GM18867 (cell line): ENCODE measurements at regions not wholly inside any gene's neighbourhood (a gene's known extent, or its start where the extent isn't known, plus 50 kb on each side); places are given as distances from the start of the nearest gene placed in this dataset.
"Not testable (repeated sequence)": the region's sequence is repeated elsewhere in the genome, so short reads cannot be mapped to it uniquely, and the experiment has no call there.

ENCODE experiments used
- ATAC-seq: cut with Tn5 transposase; IDR thresholded peaks from one replicate; pipeline ENCODE4 v1.9.1; 2021; ENCODE audit warnings: mild to moderate bottlenecking, moderate library complexity; ENCODE audit not compliant: unreplicated experiment

DNA sequence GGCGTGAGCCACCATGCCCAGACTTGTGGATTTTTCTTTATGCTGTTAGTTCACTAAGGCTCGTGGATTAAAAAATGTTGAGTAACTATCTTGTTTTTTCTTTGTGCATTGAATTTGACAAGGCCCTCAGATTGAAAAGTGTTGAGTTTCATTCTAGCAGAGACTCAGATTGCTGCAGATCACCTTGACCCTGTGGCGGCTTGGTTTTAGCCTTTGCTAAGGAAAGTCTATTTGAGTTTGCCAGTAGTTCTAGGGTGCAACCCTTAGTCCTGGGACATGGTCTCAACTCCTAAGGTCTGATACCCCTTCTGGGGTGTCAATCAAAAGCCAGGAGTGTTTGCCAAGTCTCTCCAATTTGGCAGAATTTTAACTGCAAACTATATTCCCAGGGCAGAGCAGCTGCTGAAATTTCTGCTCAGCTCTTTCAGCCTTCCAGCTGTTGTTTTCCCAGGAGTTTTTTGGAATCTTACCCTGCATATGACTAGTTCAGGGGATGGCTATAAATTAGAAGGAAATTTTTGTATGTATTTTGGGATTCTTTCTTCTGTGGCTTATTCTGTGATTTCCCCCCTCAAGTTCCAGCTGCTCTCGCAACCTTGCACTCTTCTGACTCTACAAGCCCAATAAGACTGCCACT, 84.3 kb upstream of the HAND1 start:
- ATAC-seq, result no peak

DNA sequence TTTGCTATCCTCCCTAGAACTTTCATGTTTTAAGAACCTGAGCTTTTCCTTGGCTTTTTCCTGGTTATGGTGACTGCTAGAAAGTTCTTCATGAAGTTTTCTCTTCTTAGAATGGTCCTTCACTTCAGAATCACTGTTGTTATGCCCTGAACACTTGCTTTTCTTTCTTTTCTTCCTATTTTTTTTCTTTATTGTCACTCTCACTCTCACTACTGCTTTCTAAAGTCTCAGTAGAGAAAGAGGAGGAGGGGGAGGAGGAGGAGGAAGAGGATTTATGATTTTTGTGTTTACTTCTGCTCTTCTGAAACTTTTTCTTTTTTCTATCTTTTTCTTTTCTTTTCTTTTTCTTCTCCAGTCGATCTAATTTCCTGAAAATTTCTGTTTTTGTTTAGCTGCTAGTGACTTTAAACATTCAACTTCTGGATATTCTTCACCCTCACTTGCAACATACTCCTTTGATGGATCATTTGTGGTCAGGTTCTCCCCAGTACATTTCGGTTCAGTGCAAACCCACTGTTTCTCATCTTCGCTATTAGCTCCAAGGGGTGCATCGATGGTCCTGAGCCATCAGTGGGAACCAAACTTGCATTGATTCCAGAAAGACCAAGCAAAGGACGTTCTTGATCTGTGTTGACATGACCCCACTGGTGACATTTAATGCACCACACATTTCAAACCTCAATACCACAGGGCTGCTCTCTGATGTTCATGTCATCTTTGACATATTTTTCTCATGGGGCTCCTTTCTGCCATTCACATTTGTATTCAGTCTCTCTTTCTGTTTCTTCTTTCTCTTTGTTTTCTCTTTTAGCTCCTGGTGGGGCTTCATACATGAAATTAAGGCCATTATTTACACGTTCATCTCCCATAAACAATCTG, 81.6 kb upstream of the HAND1 start:
- peak; percentile 80 for ATAC-seq

DNA sequence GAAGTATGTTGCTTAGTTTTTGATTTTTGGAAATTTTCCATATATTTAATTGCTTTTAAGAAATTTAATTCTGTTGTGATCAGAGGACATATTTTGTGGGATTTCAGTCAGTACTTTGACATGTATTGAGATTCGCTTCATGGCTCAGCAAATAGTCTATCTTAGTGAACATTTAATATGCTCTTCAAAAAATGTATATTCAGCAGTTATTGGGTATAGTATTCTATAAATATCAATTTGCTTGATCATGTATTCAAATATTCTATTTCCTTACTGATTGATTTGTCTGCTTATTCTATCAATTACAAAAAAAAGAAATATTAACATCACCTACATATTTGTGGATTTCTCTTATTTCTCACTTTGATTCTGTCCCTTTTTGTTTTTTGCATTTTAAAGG, 79.5 kb upstream of the HAND1 start:
- ATAC-seq, result no peak

DNA sequence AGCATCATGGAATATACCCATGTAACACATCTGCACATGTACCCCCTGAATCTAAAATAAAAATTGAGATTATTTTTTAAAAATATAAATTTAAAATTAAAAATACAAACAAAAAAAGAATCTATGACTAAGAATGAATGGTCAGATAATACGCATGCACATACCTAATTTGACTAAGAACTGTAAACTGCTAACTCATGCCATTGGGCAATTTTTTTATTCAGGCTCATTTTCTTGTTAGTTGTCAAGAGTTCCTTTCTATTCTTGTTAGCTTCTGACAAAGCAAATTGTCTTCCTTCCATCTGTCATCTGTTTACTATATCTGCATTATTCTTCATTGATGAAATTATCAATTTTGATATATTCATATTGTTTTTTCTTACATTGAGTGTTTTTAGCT, 69.5 kb upstream of the HAND1 start:
- no peak for ATAC-seq

DNA sequence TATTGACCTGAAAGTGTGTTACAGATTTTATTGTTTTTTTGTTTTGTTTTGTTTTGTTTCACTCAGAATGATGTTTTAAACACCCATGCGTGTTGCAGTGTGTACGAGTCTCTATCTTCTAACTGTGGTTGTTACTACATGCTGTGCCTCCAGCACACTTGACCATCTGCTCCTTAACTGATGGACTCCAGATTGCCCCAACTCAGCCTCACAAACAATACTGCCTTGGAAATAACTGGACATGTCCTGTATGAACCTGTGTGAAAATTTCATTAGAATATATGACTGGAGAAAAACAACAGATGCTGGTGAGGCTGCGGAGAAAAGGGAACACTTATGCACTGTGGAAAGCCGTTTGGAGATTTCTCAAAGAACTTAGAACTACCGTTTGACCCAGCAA, 68.7 kb upstream of the HAND1 start:
- no peak for ATAC-seq

DNA sequence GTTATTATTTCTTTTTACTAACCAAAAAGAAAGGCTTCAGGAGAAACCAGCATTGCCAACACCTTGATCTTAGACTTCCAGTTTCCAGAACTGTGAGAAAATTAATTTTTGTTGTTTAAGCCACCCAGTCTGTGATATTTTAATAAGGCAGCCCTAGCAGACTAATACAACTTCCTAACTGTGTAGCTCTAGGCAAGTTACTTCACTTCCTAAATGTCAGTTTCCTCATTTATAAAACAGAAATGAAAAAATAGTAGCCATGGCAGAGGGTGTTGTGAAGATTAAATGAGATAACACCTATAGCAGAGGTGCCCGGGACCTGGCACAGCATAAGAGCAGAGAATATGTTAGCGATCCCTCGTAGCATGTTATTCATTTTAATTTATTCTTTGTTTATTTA, 66.6 kb upstream of the HAND1 start:
- ATAC-seq, result no peak

DNA sequence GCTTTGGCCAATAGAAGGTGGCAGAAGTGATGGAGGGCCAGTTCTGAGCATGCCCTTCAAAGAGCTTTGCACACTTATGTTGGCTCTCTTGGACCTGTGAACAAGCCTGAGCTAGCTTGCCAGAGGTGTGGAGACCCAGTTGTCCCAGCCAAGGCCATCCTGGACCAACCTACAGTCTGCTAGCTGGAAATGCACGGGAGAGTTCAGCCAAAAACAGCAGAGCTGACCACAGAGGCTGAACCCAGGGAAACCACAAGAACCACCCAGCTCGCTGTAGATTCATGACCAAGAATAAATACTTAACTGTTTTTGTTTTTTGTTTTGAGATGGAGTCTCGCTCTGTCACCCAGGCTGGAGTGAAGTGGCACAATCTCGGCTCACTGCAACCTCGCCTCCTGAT, 65.4 kb upstream of the HAND1 start:
- peak; percentile 63 for ATAC-seq

DNA sequence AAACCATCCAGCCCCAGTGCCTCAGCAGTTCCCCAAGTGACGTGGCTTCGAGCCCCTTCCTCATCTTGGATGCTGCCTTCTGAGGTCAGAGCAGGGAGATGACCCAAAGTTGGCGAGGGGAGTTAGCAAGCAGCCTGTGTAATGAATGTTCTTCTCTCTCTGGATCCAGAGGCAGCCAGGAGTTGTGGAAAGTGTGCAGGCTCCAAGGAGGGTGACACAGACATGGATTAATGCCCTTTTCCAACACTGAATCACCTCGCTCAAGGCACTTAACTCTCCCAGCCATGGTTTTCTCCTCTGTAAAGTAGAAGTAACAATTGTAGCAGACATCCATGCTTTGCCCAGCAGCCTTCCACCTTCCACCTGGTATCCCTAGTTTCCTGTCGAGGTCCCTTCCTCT, 64.6 kb upstream of the HAND1 start:
- ATAC-seq, result no peak

DNA sequence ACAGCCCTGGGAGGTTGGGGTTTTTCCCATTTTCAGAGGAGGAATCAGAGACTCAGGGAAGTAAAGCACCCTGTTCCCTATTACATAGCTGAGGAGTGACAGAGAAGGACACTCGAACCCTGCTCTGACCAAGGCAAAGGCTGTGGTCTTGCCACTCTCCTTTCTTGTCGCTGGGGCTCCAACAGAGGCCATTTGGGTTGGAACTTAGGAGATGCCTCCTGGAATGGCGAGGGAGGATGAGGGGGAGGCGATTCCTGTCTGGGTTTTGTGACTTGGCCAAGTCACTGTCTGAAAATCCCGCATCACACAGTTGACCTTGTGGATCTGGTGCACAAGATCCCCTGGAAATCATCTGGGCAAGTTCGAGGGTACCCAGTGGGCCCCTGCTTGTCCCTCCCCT, 64.0 kb upstream of the HAND1 start:
- ATAC-seq, result no peak

DNA sequence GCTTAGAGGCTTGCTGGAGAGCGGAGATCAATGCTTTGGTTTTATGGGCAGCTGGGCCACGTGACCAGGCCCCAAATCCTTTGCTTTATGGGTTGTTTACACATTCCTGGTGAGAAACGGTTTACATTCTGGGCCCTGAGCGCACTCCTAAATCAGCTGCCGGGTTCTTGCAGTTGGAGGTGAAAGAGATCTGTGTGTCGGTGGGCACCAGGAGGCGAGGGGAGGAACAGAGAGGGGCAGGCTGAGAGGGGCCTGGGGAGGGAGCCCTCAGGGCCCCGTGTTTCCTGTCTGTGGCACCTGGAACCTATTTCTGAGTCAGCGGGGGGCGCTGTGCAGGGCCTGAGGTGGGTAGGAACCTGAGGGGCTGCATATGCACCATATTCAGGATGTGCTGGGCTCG, 63.5 kb upstream of the HAND1 start:
- no peak for ATAC-seq

DNA sequence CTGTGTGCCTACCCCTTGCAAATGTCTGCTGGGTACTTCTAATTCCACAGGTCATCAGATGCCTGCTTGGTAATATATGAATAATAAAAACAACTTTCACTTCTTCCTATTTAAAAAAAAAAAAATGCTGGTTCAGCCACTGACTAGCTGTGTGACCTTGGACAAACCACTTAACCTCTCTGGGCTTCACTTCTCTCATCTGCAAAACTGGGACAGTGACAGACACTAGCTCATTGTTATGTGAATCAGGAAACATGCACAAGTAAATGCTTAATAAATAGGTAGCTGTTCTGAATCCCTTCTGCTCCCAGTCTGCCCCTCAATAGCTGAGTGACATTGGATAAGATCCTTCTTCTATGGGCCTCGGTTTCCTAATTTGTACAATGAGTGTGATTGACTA, 62.6 kb upstream of the HAND1 start:
- ATAC-seq, result no peak

DNA sequence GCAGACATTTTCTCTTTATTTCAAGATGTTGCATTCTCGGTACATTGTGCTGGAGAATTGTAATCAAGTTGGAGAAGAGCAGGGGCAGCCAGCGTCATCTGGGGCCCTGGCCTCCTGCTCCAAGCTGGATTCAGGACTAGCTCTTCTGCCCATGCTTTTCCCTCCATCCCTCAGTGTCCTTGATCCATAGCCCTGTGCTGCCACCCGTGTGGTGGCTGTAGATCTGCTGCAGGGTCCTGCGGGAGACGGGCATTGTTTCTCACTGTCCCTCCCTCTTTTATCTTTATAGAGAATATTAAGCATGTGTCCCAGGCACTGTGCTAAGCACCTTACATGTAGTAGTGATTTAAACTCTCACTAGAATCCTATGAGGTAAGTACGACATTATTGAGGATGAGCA, 60.5 kb upstream of the HAND1 start:
- no peak for ATAC-seq

DNA sequence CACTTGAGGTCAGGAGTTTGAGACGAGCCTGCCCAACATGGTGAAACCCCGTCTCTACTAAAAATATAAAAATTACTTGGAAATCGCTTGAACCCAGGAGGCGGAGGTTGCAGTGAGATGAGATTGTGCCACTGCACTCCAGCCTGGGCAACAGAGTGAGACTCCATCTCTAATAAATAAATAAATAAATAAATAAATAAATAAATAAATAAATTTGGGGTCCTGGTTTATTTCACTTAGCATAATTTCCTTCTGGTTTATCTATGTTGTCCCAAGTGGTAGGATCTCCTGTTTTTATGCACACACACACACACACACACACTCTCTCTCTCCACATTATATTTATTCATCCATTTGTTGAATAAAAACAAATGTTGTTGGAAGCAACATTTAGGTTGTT, 58.4 kb upstream of the HAND1 start:
- ATAC-seq, result not testable (repeated sequence)

DNA sequence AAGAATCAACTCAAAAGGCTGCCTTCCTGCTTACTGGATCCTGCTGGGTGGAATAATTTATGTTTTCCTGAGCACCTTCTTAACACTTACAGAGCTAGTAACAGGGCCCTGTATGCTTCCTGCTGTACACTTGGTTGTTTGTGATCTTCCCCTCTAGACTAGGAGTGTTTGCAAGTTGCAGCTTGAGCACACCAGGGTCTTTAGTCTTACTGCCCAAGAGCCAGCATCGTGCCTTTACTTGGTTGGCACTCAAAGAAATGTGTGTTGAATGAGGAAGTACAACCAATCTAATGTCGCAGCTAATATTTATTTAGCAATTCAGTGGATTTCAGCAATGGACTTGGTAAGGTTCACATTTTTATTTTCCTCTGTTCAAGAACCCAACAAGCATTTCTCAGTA, 57.5 kb upstream of the HAND1 start:
- no peak for ATAC-seq

DNA sequence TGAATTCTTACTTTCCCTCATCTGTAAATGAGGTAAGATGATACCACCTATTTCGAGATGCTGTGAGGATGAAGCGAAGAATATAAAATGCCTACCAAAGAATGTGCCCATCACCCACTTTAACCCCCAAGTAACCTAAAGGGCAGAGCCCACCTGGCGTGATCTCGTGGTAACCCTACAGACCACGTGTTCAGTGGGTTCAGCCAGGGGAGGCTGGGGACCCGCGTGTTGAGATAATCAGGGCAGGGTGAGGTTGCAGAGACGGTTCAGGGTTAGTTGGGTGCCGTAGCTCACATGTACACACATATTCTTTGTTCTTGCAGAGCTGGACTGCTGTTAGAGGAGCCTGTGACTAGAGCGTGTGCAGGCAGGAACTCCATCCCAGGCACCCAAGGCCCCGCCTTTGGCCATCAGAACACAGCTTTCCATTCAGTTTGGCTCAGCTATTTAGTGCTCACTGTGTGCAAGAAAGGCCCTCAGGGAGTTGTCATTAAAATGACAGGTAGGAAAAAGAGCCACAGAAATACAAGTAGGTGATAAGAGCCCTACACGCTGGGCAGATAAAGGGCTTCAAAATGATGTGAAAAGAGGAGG, 56.5 kb upstream of the HAND1 start:
- ATAC-seq, result no peak

DNA sequence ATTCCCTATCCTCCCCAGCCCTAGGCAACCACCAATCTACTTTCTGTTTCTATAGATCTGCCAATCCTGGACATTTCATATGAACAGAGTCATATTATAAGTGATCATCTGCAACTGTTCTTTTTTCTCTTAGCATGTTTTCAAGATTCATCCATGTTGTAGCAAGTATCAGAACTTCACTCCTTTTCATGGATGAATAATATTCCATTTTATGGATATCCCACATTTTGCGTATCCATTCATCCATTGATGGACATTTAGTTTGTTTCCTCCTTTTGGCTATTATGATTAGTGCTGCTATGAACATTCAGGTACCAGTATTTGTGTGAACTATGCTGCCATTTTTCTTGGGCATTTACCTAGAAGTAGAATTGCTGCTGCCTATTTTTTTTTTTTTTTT, 51.3 kb upstream of the HAND1 start:
- ATAC-seq, result no peak

DNA sequence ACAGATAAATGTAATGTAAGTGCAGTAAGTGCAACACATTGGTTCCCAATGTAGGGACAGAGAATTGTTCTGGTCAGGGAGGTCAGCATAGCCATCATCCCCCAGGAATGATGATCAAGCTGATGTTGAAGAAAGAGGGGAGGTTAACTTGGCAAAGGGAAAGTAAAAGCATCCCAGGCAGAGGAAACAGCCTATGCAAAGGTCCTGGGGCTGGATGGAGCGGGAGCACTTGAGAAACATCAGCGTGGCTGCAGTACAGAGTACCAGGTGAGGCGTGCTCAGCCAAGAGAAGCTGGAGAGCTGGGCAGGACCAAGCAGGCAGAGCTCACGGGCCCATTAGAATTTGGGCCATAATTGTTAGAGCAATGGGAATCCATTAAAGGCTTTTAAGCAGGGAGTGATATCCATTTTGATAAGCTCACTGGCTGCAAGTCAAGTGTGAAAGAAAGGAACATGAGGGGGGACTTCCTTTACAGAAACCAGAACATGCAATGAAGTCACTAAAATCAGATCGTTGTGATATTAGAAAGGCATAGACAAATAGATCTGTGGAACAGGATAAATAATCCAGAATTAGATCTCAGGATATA, 50.1 kb upstream of the HAND1 start:
- ATAC-seq, result no peak
